PFSK-1 (cell line): ENCODE measurements at regions not wholly inside any gene's neighbourhood (a gene's known extent, or its start where the extent isn't known, plus 50 kb on each side); places are given as distances from the start of the nearest gene placed in this dataset.

ENCODE experiments used
- POLR2AphosphoS5 ChIP-seq: IDR thresholded peaks from 2 replicates; pipeline ENCODE4 v1.6.1; 2012; ENCODE audit warnings: low read depth, mild to moderate bottlenecking, control low read depth, low read length, moderate library complexity
- TF ChIP-seq, protein P1 (sequence below), 2 experiments: IDR thresholded peaks; 2 replicates each; pipeline versions ENCODE4 v1.6.1 to v1.8.0; 2011 to 2012; ENCODE audit warnings: low read depth in 2 of 2, low read length in 2 of 2, control low read depth in 1 of 2, inconsistent platforms in 1 of 2, mild to moderate bottlenecking in 1 of 2, moderate library complexity in 1 of 2; ENCODE audit not compliant: insufficient read depth in 1 of 2

DNA sequence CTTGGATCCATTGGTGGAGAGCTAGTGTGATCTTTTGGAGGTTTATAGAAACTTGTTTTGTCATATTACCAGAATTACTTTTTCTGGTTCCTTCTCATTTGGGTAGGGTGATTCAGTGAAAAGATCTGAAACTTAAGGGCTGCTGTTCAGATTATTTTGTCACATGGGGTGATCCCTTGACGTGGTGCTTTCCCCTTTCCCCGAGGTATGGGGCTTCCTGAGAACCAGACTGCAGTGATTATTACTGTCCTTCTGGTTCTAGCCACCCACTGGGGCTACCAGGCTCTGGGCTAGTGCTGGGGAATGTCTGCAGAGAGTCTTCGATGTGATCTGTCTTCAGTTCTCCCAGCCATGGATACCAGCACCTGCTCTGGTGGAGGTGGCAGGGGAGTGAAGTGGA lies 1030.0 kb downstream of the GRM8 start:
- TF ChIP-seq POLR2AphosphoS5, result no peak
- TF ChIP-seq, protein P1, sequence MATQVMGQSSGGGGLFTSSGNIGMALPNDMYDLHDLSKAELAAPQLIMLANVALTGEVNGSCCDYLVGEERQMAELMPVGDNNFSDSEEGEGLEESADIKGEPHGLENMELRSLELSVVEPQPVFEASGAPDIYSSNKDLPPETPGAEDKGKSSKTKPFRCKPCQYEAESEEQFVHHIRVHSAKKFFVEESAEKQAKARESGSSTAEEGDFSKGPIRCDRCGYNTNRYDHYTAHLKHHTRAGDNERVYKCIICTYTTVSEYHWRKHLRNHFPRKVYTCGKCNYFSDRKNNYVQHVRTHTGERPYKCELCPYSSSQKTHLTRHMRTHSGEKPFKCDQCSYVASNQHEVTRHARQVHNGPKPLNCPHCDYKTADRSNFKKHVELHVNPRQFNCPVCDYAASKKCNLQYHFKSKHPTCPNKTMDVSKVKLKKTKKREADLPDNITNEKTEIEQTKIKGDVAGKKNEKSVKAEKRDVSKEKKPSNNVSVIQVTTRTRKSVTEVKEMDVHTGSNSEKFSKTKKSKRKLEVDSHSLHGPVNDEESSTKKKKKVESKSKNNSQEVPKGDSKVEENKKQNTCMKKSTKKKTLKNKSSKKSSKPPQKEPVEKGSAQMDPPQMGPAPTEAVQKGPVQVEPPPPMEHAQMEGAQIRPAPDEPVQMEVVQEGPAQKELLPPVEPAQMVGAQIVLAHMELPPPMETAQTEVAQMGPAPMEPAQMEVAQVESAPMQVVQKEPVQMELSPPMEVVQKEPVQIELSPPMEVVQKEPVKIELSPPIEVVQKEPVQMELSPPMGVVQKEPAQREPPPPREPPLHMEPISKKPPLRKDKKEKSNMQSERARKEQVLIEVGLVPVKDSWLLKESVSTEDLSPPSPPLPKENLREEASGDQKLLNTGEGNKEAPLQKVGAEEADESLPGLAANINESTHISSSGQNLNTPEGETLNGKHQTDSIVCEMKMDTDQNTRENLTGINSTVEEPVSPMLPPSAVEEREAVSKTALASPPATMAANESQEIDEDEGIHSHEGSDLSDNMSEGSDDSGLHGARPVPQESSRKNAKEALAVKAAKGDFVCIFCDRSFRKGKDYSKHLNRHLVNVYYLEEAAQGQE (IDR thresholded peaks at IDR 0.05; ENCODE audit: insufficient read depth in 1 of 2, low read depth in 2 of 2, low read length in 2 of 2), result no peak
